ENCODE measurements at regions not wholly inside any gene's neighbourhood (a gene's known extent, or its start where the extent isn't known, plus 50 kb on each side); places are given as distances from the start of the nearest gene placed in this dataset.
"Not testable (repeated sequence)": the region's sequence is repeated elsewhere in the genome, so short reads cannot be mapped to it uniquely, and the experiment has no call there.

- DNase-seq, result no peak
Observed at GRCh38 chr2:166727095-166727494, 161.2 kb upstream of the XIRP2 start.

DNA sequence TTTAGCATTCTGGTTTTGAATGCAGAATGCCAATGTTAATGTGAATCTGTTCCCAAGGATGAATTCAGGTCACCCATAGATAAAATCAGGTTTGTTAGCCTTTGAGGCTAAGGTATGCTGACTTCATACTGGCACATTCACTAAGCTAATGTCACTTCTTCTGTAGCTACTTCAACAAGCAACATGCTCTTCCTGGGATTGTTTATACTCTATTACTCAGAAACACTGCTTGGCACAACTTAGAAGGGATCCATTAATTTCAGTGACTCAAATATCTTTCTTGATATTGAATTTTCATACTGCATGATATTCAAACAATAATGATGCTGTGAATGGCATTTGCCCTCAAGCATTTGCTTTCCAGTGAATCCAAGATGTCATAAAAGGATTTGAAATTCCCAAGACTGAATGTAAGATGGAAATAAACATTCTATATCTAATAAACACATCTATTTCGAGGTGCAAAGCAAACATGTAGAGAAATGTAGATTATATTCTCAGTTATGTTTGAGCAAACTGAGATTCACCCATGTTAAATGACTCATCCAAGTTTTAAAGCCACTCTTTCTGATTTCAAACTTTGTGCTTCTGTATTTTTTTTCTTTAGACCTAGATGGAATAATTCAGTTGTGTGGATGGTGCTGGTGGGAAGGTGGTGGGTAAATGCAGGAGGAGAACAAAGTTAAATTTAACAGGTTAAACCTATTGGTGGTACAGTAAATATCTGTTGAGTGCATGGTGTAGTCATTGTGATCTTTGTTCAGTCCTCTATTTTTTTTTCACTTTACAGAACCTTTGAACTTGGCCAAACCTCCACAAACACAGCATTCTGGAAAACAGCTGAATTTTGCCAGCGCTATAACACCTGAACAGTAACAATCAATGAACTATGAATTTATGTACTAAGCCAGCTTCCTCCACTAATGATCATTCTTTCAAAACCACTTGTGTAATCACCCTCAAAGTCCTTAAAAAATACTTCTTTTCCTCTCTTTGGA lies 162.1 kb upstream of the XIRP2 start:
- DNase-seq, result no peak

- no peak for DNase-seq
Observed at GRCh38 chr2:166716968-166717367, 171.3 kb upstream of the XIRP2 start.

DNA sequence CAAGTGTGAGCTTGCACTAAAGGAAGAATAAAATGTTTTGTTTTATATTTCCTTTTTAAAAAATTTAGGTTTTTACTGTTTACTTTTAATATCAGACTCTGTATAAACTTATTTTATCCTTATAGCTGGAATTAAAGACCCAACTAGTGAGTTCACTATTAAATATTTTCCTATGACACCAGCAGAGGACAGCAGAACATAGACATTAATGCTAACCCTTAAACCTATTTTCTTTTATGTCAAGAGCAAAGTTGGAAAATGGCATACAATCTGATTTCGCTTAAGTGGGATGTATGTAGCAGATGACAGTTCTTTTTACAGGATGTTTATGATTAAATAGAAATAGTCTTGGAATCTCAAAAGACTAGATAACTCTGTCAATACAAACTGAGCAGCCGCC lies 188.2 kb upstream of the XIRP2 start:
- peak in 1 of 2 experiments; percentile 1 for DNase-seq

DNA sequence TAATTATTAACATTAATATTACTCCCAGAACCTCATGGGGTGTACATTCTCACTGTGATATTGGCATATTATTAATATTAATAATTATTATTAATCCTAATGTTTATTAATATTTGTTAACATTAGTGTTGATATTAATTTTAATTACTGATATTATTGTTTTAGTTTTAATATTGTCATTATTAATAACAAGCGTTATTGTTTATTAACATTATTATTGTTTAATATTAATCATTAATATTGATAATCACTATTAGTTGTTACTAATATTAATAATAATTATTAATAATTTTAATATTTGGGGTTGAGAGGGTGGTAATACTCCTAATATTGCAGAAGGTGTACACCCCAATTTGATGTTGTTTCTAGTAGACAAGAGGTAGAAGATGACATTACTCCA lies 193.1 kb upstream of the XIRP2 start:
- no peak for DNase-seq

GRCh38 chr2:166686057-166686456 lies 192.0 kb upstream of the SCN7A start:
- DNase-seq, result not testable (repeated sequence)

- no peak for DNase-seq
Observed at GRCh38 chr2:166677996-166678395, 183.9 kb upstream of the SCN7A start.

GRCh38 chr2:166676716-166677115 lies 182.7 kb upstream of the SCN7A start:
- no peak for DNase-seq

DNA sequence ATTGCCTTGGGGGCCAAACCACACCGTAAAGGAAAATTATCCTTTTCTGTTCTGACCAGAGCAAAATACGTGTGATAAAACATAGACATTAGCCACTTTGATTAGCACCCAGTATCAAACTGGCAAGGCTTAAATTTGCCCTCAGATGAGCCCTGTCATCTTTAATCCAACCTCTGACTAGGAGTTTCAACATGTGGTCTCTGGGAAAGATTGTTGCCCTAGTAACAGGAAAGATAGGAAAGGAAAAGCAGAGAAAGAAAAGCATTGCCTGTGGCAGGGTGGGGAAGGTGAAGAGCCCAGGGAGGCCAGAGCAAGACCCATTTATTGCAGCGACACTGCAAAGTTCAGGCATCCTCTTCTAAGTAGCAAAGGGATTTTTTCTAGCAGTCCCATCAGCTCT lies 181.5 kb upstream of the SCN7A start:
- DNase-seq, result no peak

- DNase-seq, result no peak
Observed at GRCh38 chr2:166673986-166674385, 179.9 kb upstream of the SCN7A start.

- no peak for DNase-seq
Observed at GRCh38 chr2:166671801-166672200, 177.8 kb upstream of the SCN7A start.

DNA sequence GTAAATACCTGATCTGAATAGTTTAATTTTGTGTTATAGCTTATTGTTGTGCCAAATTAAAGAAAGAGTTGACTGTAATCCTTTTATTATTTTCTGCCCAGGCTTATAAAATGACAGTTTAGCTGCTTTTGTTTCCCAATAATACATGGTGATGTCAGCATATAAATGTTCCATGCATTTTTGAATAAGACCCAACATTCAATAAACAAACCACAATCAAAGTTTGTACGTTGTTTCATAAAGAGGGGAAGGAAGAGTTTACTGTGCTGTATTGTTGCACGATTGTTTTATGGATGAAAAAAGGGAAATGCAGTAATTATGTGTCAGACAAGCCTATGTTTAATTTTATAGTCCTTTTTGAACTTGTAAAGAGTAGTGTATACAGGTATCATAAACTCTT lies 177.2 kb upstream of the SCN7A start:
- DNase-seq, result no peak

GRCh38 chr2:166665991-166666940 lies 172.2 kb upstream of the SCN7A start:
- no peak for DNase-seq

DNA sequence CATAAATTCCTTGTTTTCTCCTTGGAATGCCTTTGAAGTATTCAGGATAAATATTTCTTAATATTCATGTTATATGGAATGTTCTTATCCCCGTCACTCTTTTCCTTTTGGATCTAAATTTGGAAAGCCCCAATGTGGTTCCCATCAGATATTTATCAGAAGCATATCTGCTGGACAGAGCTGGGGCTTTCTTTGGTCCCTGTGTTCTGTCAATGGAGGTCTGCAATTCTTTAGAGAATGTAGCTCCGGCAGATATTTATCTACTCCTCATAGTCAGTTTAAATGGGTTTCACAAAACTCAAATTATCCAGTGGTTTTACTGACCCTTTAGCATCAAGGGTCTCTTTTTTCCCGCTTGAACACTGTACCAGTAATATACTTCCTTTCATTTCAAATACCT lies 167.8 kb upstream of the SCN7A start:
- DNase-seq, result no peak

DNA sequence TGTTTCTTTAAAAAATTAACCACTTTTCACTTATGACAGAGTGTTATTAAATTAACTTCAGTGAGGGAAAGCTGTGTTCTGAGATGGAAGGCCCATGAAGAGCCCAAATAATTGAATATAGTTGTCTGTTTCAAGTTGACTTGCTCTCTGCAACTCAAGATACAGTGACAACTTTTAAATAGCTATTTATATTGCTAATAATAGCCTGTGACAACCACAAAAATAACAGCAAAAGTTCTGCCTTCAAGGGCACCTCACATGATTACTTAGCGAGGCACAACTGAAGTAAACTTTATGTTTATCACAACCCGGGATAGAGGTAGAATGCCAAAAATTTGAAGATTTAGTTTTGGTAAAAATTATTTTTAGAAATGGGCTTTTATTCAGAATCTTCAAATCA lies 167.3 kb upstream of the SCN7A start:
- no peak for DNase-seq

DNA sequence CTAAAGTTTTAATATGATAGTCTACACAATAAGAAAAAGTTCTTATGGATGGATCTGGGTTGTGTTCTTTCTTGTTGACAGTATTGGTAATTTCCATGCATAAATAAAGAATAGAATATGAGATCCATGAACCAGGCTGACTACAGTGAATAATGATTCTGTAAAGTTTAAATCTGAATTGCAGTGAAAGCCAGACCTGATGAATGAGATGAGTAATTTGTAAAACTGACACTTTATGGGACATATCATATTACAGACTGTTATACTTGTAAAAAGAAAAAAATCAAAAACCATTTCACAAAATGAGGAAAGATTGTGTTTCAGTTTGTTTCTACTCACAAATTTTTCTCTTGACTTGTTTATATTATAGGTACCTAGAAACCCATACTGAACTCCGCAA lies 164.9 kb upstream of the SCN7A start:
- no peak for DNase-seq

DNA sequence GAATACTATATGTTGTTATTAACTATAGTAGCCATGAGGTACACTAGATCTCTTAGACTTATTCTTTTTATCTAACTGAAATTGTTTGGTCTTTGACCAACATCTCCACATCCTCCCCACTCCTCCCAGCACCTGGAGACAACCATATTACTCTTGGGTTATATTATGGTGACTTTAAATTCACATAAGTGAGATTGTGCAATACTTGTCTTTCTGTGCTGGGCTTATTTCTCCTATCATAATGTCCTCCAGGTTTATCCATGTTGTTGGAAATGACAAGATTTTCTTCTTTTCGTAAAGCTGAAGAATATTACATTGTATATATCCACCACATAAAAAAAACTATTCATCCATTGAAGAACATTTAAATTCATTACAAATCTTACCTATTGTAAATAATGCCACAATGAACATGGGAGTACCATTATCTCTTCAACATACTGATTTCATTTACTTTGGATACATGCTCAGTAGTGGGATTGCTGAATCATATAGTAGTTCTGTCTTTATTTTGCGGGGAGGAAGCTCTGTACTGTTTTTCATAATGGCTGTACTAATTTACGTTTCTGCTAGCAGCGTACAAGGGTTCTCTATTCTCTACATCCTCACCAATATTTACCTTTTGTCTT lies 159.2 kb upstream of the SCN7A start:
- no peak for DNase-seq

DNA sequence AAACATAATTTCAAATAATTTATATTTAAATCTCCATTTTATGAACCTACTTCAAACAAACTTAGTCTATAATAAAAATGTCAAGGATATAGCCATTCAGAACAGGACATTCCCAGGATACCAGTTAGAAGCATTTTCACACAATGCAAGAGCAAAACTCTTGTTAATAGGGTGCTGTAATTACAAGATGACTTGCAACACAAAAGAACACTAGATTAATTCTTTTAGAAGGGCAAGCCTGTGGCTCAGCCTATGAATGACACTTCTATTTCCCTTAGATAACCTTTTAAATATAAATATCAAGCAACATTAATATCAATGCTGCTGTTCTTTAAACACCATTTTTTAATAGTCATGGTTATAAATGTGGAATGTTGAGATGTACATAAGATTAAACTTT lies 157.9 kb upstream of the SCN7A start:
- no peak for DNase-seq

DNA sequence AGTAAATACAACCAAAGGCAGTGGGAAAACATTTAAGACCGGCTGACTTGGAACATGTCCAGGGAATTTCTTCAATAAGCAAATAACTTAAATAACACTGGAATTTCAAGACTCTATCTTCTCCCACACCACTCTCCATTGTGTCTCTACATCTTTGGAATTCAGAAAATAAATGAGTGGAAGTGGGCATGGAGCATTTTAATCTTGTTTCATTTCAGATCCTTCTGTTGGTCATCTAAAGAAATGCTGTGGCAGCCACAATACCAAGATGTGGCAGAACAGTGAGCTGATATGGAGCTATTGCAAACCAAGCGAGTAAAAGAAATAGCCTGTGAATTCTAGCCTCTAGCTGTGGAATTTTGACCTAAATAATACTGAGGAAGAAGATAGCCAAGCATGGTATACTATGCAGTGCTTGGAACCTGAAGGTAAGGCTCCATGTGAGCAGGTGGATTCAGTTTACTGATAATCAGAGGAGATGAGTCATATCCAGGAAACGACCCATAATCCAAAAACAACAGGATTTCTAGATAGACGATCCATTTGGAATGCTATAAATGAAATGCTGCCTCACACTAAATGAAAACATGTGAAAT lies 157.1 kb upstream of the SCN7A start:
- peak in 1 of 2 experiments; percentile 60 for DNase-seq

GRCh38 chr2:166647935-166648334 lies 153.9 kb upstream of the SCN7A start:
- no peak for DNase-seq

GRCh38 chr2:166643980-166644379 lies 149.9 kb upstream of the SCN7A start:
- no peak for DNase-seq

DNA sequence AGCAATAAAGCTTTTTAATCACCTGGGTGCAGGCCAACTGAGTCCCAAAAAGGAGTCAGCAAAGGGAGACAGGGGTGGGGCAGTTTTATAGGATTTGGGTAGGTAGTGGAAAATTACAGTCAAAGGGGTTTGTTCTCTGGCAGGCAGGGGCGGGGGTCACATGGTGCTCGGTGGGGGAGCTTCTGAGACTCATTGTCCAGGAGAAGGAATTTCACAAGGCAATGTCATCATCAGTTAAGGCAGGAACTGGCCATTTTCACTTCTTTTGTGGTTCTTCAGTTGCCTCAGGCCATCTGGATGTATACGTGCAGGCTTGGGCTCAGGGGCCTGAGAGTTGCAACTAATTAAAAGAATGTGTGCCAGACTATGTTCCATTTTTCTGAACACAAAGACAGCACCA lies 147.5 kb upstream of the SCN7A start:
- not testable (repeated sequence) for DNase-seq

DNA sequence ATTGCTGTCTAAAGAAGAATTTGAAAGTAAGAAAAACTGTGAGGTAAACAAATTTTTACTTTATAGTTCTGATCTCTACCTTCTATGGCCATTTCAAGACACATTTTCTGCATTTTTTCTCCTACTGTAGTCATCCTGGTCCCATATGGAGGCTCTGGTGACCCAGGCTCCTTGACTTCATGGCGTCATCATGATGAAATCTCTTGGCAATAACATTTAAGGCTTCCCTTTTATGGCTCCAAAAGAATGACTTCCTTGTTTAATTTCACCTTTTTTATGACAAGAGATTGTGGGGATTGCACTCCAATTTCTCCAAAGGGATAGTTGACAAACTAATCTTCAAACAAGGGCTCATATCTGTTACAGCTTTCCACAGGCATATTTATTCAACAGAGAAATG lies 143.0 kb upstream of the SCN7A start:
- no peak for DNase-seq

All from SW 1271 (cell line).